ENCODE measurements at regions not wholly inside any gene's neighbourhood (a gene's known extent, or its start where the extent isn't known, plus 50 kb on each side); places are given as distances from the start of the nearest gene placed in this dataset.

DNA sequence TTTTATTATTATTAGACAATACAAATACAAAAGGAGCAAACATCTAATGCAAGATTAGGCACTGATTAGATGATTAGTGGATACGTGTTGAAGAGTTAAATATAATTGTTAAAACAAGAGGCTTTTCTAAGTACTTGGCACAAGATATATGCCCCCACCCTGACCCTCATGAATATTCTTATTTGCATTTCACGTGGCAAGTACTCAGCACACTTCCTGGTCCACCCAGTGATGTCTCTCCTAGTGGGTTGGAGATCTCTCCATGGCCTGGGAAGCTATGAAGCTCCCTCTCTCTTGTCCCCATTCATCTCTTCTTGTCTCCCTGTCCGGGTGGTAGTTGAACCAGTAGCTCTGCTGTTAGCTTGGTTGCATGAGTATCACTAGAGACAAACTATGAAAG, 375.3 kb downstream of the ADRA2A start:
- no peak for ATAC-seq
- no peaks in the 10 kb centered on the region for H3K36me3 Mint-ChIP-seq
- H3K9me3 Mint-ChIP-seq, result peaks cover 0 to 15% (median under 1%) of the 10 kb centered on the region in 9 donors
- no peak overlapping the region for H3K27ac Mint-ChIP-seq
- no peaks in the 10 kb centered on the region for H3K4me1 Mint-ChIP-seq
- no peak overlapping the region for H3K4me3 Mint-ChIP-seq
- no peak for DNase-seq
- POLR2A ChIA-PET, result no interaction called here
- H3K27me3 Mint-ChIP-seq, result peaks cover 0 to 23% (median 13%) of the 10 kb centered on the region in 5 donors

- no peaks in the 10 kb centered on the region for H3K36me3 Mint-ChIP-seq
- POLR2A ChIA-PET, result no interaction called here
These were observed 379.1 kb downstream of the ADRA2A start for GRCh38 chr10:111455776-111456426.

DNA sequence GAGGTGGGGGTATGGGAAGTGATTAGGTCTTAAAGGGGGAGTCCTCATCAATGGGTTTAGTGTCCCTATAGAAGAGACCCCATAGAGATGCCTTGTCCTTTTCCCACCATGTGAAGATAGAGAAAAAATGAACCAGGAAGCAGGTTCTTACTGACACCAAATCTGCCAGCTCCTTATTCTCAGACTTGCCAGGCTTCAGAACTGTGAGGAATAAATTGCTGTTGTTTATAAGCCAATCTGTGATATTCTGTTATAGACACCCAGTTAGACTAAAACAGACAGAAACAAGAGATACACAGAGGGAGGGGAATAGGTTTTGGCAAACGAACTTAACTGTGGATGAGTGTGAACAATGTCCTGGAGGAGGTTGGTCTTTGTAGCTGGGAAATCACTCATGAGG, 381.4 kb downstream of the ADRA2A start:
- POLR2A ChIA-PET, result no interaction called here
- H3K36me3 Mint-ChIP-seq, result peaks cover 0 to 5% (median 0%) of the 10 kb centered on the region in 3 donors
- peaks cover 0 to 32% (median 4%) of the 10 kb centered on the region in 9 donors for H3K9me3 Mint-ChIP-seq

More at GRCh38 chr10:111455776-111456426, 379.1 kb downstream of the ADRA2A start:
- Mint-ChIP-seq H3K4me3 (no peak overlapping the region), H3K9me3 (peaks cover 0 to 14% (median 0%) of the 10 kb centered on the region in 9 donors), H3K4me1 (no peaks in the 10 kb centered on the region), H3K27ac (no peak overlapping the region), H3K27me3 (peaks cover 13 to 32% (median 22%) of the 10 kb centered on the region in 5 donors)
- ATAC-seq (no peak), DNase-seq (no peak)

GRCh38 chr10:111459967-111460366, 383.1 kb downstream of the ADRA2A start:
- ATAC-seq (no peak), DNase-seq (no peak)
- H3K36me3 Mint-ChIP-seq, result peaks cover 0 to 5% (median 0%) of the 10 kb centered on the region in 3 donors
- H3K4me3 Mint-ChIP-seq, result no peak overlapping the region
- peaks cover 13 to 32% (median 22%) of the 10 kb centered on the region in 5 donors for H3K27me3 Mint-ChIP-seq
- H3K27ac Mint-ChIP-seq, result no peak overlapping the region
- peaks cover 0 to 33% (median 6%) of the 10 kb centered on the region in 9 donors for H3K9me3 Mint-ChIP-seq
- H3K4me1 Mint-ChIP-seq, result no peaks in the 10 kb centered on the region
- POLR2A ChIA-PET, result no interaction called here

More for the DNA sequence above, 381.4 kb downstream of the ADRA2A start:
- DNase-seq (no peak), ATAC-seq (no peak)
- Mint-ChIP-seq H3K4me3 (no peak overlapping the region), H3K4me1 (no peaks in the 10 kb centered on the region), H3K27ac (peak overlapping the region in 1 of 10 donors; percentile 20), H3K27me3 (peaks cover 13 to 32% (median 22%) of the 10 kb centered on the region in 5 donors)

GRCh38 chr10:111472445-111472844, 395.6 kb downstream of the ADRA2A start:
- H3K36me3 Mint-ChIP-seq, result peaks cover 0 to 2% (median 0%) of the 10 kb centered on the region in 3 donors

GRCh38 chr10:111473361-111473760, 396.5 kb downstream of the ADRA2A start:
- POLR2A ChIA-PET, result no interaction called here
- H3K9me3 Mint-ChIP-seq, result no peaks in the 10 kb centered on the region
- H3K4me3 Mint-ChIP-seq, result no peak overlapping the region
- ATAC-seq (no peak), DNase-seq (no peak)
- peaks cover 0 to 8% (median 2%) of the 10 kb centered on the region in 5 donors for H3K27me3 Mint-ChIP-seq
- no peaks in the 10 kb centered on the region for H3K4me1 Mint-ChIP-seq
- no peak overlapping the region for H3K27ac Mint-ChIP-seq
- H3K36me3 Mint-ChIP-seq, result no peaks in the 10 kb centered on the region

More at GRCh38 chr10:111472445-111472844, 395.6 kb downstream of the ADRA2A start:
- no peak overlapping the region for H3K4me3 Mint-ChIP-seq
- POLR2A ChIA-PET, result no interaction called here
- no peak for ATAC-seq
- H3K9me3 Mint-ChIP-seq, result no peaks in the 10 kb centered on the region
- no peak overlapping the region for H3K27ac Mint-ChIP-seq
- no peaks in the 10 kb centered on the region for H3K4me1 Mint-ChIP-seq
- peaks cover 0 to 8% (median 2%) of the 10 kb centered on the region in 5 donors for H3K27me3 Mint-ChIP-seq
- no peak for DNase-seq

DNA sequence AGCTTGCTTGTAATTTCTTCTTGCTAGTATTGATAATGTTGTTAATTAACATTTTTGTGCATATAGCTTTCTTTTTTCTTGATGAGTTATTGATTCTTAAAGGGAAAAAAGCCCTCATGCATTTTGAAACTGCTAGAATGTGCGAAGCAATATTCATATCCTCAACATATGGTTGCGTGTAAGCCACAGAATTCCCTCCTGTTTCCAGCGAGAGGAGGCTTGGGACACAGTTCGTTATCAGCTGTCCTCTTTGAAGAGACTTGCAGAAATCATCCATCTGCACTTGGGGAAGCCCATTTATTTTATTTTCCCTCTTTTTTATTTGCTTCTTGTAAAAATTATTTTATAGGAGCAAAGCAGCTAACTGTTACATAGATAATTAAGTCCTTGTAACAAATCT, 398.0 kb downstream of the ADRA2A start:
- no peak for DNase-seq
- Mint-ChIP-seq H3K4me1 (no peaks in the 10 kb centered on the region), H3K9me3 (no peaks in the 10 kb centered on the region), H3K4me3 (no peak overlapping the region), H3K27ac (no peak overlapping the region), H3K27me3 (peaks cover 0 to 12% (median 2%) of the 10 kb centered on the region in 5 donors), H3K36me3 (no peaks in the 10 kb centered on the region)
- POLR2A ChIA-PET, result no interaction called here
- ATAC-seq, result no peak

DNA sequence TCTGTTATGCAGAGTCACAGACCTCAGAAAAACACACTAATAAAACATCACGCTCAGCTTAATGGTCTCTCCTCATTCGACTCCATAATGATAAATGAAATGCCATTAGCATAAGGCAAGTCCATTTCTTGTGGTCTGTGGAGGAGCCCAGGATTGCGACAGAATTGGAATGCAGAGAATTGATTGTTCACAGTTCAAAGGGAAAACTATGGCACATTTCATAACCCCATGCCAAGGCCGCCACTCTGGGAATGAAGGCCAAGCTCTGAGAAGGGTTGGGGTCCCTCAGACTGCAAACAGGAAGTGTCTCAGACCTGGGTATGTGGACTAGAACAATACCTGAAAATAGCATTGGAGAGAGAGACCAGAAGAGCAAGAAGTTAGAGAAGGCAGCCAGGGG, 398.9 kb downstream of the ADRA2A start:
- no peak overlapping the region for H3K27ac Mint-ChIP-seq

GRCh38 chr10:111478651-111479050, 401.8 kb downstream of the ADRA2A start:
- no peak for DNase-seq
- Mint-ChIP-seq H3K27me3 (peaks cover 0 to 15% (median 1%) of the 10 kb centered on the region in 5 donors), H3K27ac (no peak overlapping the region), H3K36me3 (no peaks in the 10 kb centered on the region), H3K9me3 (no peaks in the 10 kb centered on the region), H3K4me1 (no peaks in the 10 kb centered on the region), H3K4me3 (no peak overlapping the region)
- POLR2A ChIA-PET, result no interaction called here
- no peak for ATAC-seq

More for the DNA sequence above, 398.9 kb downstream of the ADRA2A start:
- no peak for DNase-seq
- H3K4me1 Mint-ChIP-seq, result no peaks in the 10 kb centered on the region
- H3K4me3 Mint-ChIP-seq, result no peak overlapping the region
- peaks cover 0 to 15% (median 1%) of the 10 kb centered on the region in 5 donors for H3K27me3 Mint-ChIP-seq
- no peaks in the 10 kb centered on the region for H3K9me3 Mint-ChIP-seq
- no peaks in the 10 kb centered on the region for H3K36me3 Mint-ChIP-seq
- ATAC-seq, result no peak
- POLR2A ChIA-PET, result no interaction called here

GRCh38 chr10:111479966-111480365, 403.1 kb downstream of the ADRA2A start:
- Mint-ChIP-seq H3K27me3 (peaks cover 0 to 15% (median 1%) of the 10 kb centered on the region in 5 donors), H3K9me3 (no peaks in the 10 kb centered on the region), H3K27ac (no peak overlapping the region), H3K36me3 (no peaks in the 10 kb centered on the region), H3K4me1 (no peaks in the 10 kb centered on the region), H3K4me3 (no peak overlapping the region)
- no peak for ATAC-seq
- POLR2A ChIA-PET, result no interaction called here
- no peak for DNase-seq

GRCh38 chr10:111481261-111481826, 404.5 kb downstream of the ADRA2A start:
- Mint-ChIP-seq H3K9me3 (no peaks in the 10 kb centered on the region), H3K4me3 (no peak overlapping the region), H3K27me3 (peaks cover 0 to 13% (median 0%) of the 10 kb centered on the region in 5 donors), H3K27ac (no peak overlapping the region), H3K36me3 (no peaks in the 10 kb centered on the region), H3K4me1 (no peaks in the 10 kb centered on the region)
- DNase-seq, result no peak
- POLR2A ChIA-PET, result no interaction called here
- no peak for ATAC-seq

DNA sequence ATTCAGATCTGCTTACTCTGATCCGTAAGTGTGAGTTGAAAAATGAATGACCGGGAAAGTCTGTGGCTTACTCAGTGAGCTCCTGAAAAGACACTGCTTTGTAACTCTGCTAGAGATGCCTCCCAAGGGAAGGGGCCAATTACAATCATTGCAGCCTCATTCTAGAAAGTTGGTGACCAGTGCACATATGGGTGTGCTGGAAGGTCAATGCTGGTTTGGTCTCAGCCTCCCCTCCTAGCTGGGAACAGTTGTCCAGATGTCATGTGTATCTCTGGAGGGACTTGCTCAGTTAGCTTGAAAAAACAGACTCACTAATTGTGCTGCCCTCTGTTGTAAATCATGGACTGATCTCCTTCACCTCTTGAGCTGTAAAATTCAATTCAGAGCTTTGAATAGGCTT, 405.0 kb downstream of the ADRA2A start:
- Mint-ChIP-seq H3K27ac (no peak overlapping the region), H3K27me3 (peaks cover 0 to 13% (median 0%) of the 10 kb centered on the region in 5 donors), H3K4me3 (no peak overlapping the region), H3K36me3 (no peaks in the 10 kb centered on the region), H3K4me1 (no peaks in the 10 kb centered on the region), H3K9me3 (no peaks in the 10 kb centered on the region)
- DNase-seq, result no peak
- no peak for ATAC-seq
- POLR2A ChIA-PET, result no interaction called here

DNA sequence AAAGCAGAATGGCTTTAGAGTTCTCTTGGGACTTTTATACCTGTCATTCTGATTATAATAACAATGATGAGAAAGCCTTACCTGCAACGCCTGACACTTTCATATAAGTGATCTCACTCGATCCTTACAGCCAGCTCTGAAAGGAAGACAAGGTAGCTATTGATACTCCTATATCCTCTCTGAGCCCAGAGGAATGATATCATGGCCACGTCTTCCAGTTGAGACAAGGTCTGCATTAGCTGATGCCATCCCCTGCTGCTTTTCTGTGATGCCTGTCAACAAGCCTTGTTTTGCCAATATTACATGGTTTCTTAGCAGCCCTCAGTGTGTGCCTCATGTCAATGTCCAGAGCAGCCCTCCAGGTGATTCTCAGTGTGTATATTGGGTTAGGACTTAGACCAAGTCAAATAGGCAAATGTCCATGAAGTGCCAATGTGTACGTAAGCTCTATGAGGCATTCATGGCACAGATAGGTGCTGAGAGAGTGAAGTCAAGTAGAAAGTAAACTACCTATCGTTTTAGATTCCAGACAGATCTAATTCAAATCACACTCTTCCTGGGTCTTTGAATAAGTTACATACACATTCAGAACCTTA, 405.9 kb downstream of the ADRA2A start:
- no peak overlapping the region for H3K4me3 Mint-ChIP-seq
- no peak for ATAC-seq
- POLR2A ChIA-PET, result no interaction called here

More for the DNA sequence above, 405.9 kb downstream of the ADRA2A start:
- peaks cover 0 to 14% (median 0%) of the 10 kb centered on the region in 5 donors for H3K27me3 Mint-ChIP-seq
- no peak overlapping the region for H3K27ac Mint-ChIP-seq
- H3K9me3 Mint-ChIP-seq, result peaks cover 0 to 6% (median 4%) of the 10 kb centered on the region in 9 donors
- no peaks in the 10 kb centered on the region for H3K4me1 Mint-ChIP-seq
- H3K36me3 Mint-ChIP-seq, result peaks cover 0 to 2% (median 0%) of the 10 kb centered on the region in 3 donors
- DNase-seq, result no peak

Data from naive thymus-derived CD8-positive, alpha-beta T cell (primary cell).